ENCODE measurements at regions not wholly inside any gene's neighbourhood (a gene's known extent, or its start where the extent isn't known, plus 50 kb on each side); places are given as distances from the start of the nearest gene placed in this dataset.

DNA sequence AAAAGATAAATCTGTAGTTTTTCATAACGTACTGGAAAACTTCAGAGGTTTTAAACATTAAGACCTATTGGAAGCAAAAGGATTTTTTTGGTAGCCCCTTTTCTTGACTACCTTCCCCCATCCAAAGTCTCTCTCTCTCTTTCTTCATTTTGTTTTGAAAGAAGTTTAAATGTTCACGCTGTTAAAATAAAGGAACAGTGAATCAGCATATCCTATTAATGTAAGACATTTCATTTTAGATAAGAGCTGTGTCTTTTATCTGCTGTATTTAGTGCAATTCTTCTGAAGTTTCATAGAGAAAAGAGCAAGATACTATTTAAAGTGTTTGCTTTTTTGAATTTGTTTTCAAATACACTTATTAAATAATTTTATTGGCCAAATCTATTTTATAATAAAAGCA lies 205.5 kb upstream of the POU3F3 start:
- POLR2A ChIA-PET, result no interaction called here
- TF ChIP-seq PKNOX1 (IDR thresholded peaks at IDR 0.05) (no peak), L3MBTL2 (conservative IDR thresholded peaks at IDR 0.05) (no peak), ARNT (IDR thresholded peaks at IDR 0.05) (no peak), ZNF384 (IDR thresholded peaks at IDR 0.05) (no peak), SP1 (IDR thresholded peaks at IDR 0.05) (no peak), FOXM1 (IDR thresholded peaks at IDR 0.05; ENCODE audit: borderline replicate concordance) (no peak), FOXK2 (IDR thresholded peaks at IDR 0.05) (no peak), BHLHE40 (IDR thresholded peaks at IDR 0.05; ENCODE audit: borderline replicate concordance) (no peak), SUZ12 (IDR thresholded peaks at IDR 0.05) (no peak), NFRKB (IDR thresholded peaks at IDR 0.05) (no peak), LEF1 (IDR thresholded peaks at IDR 0.05; ENCODE audit: borderline replicate concordance) (no peak), ELF4 (IDR thresholded peaks at IDR 0.05) (no peak), CTBP1 (IDR thresholded peaks at IDR 0.05; ENCODE audit: borderline replicate concordance) (no peak), TARDBP (IDR thresholded peaks at IDR 0.05) (no peak), HDGF (IDR thresholded peaks at IDR 0.05; ENCODE audit: borderline replicate concordance) (no peak), FOXA1 (IDR thresholded peaks at IDR 0.05) (no peak)
- CTCF ChIA-PET, result interaction anchor here (0.6 kb wide), 1 partner anchor 15 kb away, joined by 3 read pairs; no protein-coding TSS in a partner anchor
- DNase-seq (ENCODE audit: extremely low spot score), result no peak

DNA sequence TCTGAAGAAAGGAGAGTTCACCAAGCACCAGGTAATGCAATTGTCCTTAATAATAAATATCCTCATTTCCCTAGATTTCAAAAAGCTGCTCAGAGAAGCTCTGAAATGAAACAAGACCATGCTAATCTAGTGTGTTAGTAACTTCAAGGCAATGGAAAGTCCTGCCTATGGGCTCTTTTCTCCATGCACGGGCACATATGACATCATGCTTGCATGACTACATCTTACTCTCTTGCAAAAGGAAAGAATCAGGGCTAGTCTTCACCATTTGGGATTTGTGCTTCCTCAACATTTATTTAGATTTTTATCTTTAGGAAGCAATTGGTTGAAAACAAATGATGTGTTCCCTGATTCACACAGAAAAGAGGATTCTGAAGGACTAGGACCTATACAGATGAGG lies 204.0 kb upstream of the POU3F3 start:
- ChIA-PET POLR2A (no interaction called here), CTCF (no interaction called here)
- TF ChIP-seq TARDBP (IDR thresholded peaks at IDR 0.05) (no peak), HDGF (IDR thresholded peaks at IDR 0.05; ENCODE audit: borderline replicate concordance) (no peak), FOXK2 (IDR thresholded peaks at IDR 0.05) (no peak), FOXM1 (IDR thresholded peaks at IDR 0.05; ENCODE audit: borderline replicate concordance) (no peak), NFRKB (IDR thresholded peaks at IDR 0.05) (no peak), LEF1 (IDR thresholded peaks at IDR 0.05; ENCODE audit: borderline replicate concordance) (no peak), ARNT (IDR thresholded peaks at IDR 0.05) (no peak), CTBP1 (IDR thresholded peaks at IDR 0.05; ENCODE audit: borderline replicate concordance) (no peak), PKNOX1 (IDR thresholded peaks at IDR 0.05) (no peak), BHLHE40 (IDR thresholded peaks at IDR 0.05; ENCODE audit: borderline replicate concordance) (no peak), ZNF384 (IDR thresholded peaks at IDR 0.05) (no peak), ELF4 (IDR thresholded peaks at IDR 0.05) (no peak), L3MBTL2 (conservative IDR thresholded peaks at IDR 0.05) (no peak), SUZ12 (IDR thresholded peaks at IDR 0.05) (no peak), FOXA1 (IDR thresholded peaks at IDR 0.05) (no peak), SP1 (IDR thresholded peaks at IDR 0.05) (no peak)
- no peak for DNase-seq (ENCODE audit: extremely low spot score)

GRCh38 chr2:104650405-104650996 lies 203.4 kb upstream of the POU3F3 start:
- no peak for DNase-seq (ENCODE audit: extremely low spot score)
- CTCF ChIA-PET, result no interaction called here
- TF ChIP-seq L3MBTL2 (conservative IDR thresholded peaks at IDR 0.05) (no peak), ELF4 (IDR thresholded peaks at IDR 0.05) (no peak), ARNT (IDR thresholded peaks at IDR 0.05) (no peak), FOXA1 (IDR thresholded peaks at IDR 0.05) (no peak), PKNOX1 (IDR thresholded peaks at IDR 0.05) (no peak), SP1 (IDR thresholded peaks at IDR 0.05) (no peak; the same call in 1 of the 2 replicates), HDGF (IDR thresholded peaks at IDR 0.05; ENCODE audit: borderline replicate concordance) (no peak), FOXK2 (IDR thresholded peaks at IDR 0.05) (no peak), BHLHE40 (IDR thresholded peaks at IDR 0.05; ENCODE audit: borderline replicate concordance) (no peak), SUZ12 (IDR thresholded peaks at IDR 0.05) (no peak), CTBP1 (IDR thresholded peaks at IDR 0.05; ENCODE audit: borderline replicate concordance) (no peak), ZNF384 (IDR thresholded peaks at IDR 0.05) (no peak), TARDBP (IDR thresholded peaks at IDR 0.05) (no peak), NFRKB (IDR thresholded peaks at IDR 0.05) (no peak), FOXM1 (IDR thresholded peaks at IDR 0.05; ENCODE audit: borderline replicate concordance) (no peak), LEF1 (IDR thresholded peaks at IDR 0.05; ENCODE audit: borderline replicate concordance) (no peak)
- POLR2A ChIA-PET, result no interaction called here

DNA sequence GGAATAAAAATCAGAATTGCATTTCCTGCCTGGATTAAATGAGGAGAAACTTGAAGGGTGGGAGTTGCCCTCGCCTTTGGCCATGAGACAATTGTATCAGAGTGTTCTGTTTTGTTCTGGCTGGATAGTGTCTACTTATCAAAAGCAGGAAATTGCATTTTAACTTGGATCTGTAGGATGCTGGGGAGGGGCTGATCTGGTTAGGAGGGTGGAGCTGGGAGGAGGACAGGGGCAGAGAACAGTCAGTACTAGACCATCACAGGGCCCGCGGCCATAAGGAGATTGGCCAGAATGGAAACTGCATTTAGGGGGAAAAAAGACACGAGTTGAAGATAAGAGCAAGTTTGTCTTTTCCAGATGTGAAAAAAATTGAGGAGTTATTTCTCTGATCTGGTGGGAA lies 199.1 kb upstream of the POU3F3 start:
- CTCF ChIA-PET, result no interaction called here
- POLR2A ChIA-PET, result no interaction called here
- no peak for TF ChIP-seq FOXK2 (IDR thresholded peaks at IDR 0.05)
- TF ChIP-seq ARNT (IDR thresholded peaks at IDR 0.05), result no peak
- no peak for TF ChIP-seq FOXA1 (IDR thresholded peaks at IDR 0.05)
- TF ChIP-seq SP1 (IDR thresholded peaks at IDR 0.05), result no peak
- TF ChIP-seq ELF4 (IDR thresholded peaks at IDR 0.05), result no peak
- DNase-seq (ENCODE audit: extremely low spot score), result no peak

DNA sequence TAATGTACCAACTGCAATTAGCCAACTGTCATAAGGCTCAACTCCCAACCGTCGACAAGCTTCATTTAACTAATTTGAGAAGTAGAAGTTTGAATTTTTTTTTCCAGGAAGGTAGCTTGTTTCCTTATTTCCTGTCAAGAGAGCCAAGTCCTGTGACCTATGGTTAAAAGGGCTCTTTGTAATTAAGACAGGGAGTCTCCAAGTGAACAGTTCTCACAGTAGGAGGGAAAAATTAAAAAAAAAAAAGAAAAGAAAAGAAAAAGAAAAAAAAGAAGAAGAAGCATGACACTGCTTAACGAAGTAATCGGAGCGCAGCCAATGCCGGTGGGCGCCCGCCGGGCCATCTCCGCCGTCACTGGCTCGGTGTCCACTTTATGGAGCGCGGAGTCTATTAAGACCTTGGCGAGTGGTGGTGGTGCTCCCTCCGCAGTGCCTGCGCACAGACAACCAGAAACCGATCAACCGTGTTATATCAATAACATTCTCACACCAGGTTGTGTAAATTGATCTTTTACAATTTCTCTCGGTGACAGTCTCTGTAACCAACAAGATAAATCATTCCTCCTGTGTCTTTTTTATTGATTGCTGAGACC lies 197.2 kb upstream of the POU3F3 start:
- ChIA-PET POLR2A (no interaction called here), CTCF (no interaction called here)
- DNase-seq (ENCODE audit: extremely low spot score), result peak; percentile 52
- TF ChIP-seq TARDBP (IDR thresholded peaks at IDR 0.05) (no peak), ZNF384 (IDR thresholded peaks at IDR 0.05) (peak; percentile 66; the same call in 1 of the 2 replicates), CTBP1 (IDR thresholded peaks at IDR 0.05; ENCODE audit: borderline replicate concordance) (peak; percentile 55; the same call in 1 of the 2 replicates), FOXM1 (IDR thresholded peaks at IDR 0.05; ENCODE audit: borderline replicate concordance) (no peak), PKNOX1 (IDR thresholded peaks at IDR 0.05) (peak; percentile 80), FOXK2 (IDR thresholded peaks at IDR 0.05) (no peak)
